Brain microvascular endothelial cell (primary cell): ENCODE measurements at regions not wholly inside any gene's neighbourhood (a gene's known extent, or its start where the extent isn't known, plus 50 kb on each side); places are given as distances from the start of the nearest gene placed in this dataset.

Experiments
- DNase-seq: peaks from one replicate; pipeline ENCODE4 v3.0.0-alpha.2; 2020
- H3K27ac ChIP-seq: fragments of 250-450 bp; sonication (Bioruptor Pico); 2 replicates; pipeline ENCODE4 v1.5.1; 2020; ENCODE audit warnings: mild to moderate bottlenecking, moderate library complexity
- H3K27me3 ChIP-seq: fragments of 250-450 bp; sonication (Bioruptor Pico); replicated peaks from 2 replicates; pipeline ENCODE4 v1.5.1; 2020; ENCODE audit warnings: mild to moderate bottlenecking
- H3K36me3 ChIP-seq: fragments of 250-450 bp; sonication (Bioruptor Pico); replicated peaks from 2 replicates; pipeline ENCODE4 v1.5.1; 2020; ENCODE audit warnings: mild to moderate bottlenecking
- H3K4me3 ChIP-seq: 2 replicates; pipeline ENCODE4 v1.5.1; 2011; ENCODE audit warnings: low read depth, mild to moderate bottlenecking, control low read depth, low read length, moderate library complexity
- in situ Hi-C: cut with HindIII; loops from 2 replicates; pipeline ENCODE4 v1.10.0; 2017; ENCODE audit warnings: low sequenced_read_pairs, low pct_ligation_motif_present
- TF ChIP-seq, protein P1 (sequence below): IDR thresholded peaks from 2 replicates; pipeline ENCODE4 v1.5.1; 2011; ENCODE audit warnings: low read depth, mild to moderate bottlenecking, moderate library complexity, low read length, control low read depth, inconsistent platforms; ENCODE audit errors: missing control alignments

DNA sequence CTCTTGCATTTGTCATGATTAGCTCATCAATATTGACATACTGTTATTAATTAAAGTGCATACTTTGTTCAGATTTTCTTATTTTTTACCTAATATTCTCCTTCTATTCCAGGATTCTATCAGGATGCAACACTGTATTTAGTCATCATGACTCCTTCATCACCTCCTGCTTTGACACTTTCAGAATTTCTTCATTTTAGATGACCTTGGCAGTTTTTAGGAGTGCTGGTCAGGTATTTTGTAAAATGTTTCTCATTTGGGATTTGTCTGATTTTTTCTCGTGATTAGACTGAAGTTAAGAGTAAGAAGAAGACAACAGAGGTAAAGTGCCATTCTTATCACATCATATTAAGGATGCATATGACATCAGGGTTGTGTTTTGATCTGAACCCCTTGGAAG, 167.0 kb upstream of the FOXG1 start:
- TF ChIP-seq, protein P1, sequence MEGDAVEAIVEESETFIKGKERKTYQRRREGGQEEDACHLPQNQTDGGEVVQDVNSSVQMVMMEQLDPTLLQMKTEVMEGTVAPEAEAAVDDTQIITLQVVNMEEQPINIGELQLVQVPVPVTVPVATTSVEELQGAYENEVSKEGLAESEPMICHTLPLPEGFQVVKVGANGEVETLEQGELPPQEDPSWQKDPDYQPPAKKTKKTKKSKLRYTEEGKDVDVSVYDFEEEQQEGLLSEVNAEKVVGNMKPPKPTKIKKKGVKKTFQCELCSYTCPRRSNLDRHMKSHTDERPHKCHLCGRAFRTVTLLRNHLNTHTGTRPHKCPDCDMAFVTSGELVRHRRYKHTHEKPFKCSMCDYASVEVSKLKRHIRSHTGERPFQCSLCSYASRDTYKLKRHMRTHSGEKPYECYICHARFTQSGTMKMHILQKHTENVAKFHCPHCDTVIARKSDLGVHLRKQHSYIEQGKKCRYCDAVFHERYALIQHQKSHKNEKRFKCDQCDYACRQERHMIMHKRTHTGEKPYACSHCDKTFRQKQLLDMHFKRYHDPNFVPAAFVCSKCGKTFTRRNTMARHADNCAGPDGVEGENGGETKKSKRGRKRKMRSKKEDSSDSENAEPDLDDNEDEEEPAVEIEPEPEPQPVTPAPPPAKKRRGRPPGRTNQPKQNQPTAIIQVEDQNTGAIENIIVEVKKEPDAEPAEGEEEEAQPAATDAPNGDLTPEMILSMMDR = no peak
- in situ Hi-C loops = no loop called here
- Histone ChIP-seq H3K36me3 (no peaks in the 10 kb centered on the region), H3K27me3 (no peaks in the 10 kb centered on the region), H3K27ac (no peak overlapping the region), H3K4me3 (no peak overlapping the region)
- no peak for DNase-seq

DNA sequence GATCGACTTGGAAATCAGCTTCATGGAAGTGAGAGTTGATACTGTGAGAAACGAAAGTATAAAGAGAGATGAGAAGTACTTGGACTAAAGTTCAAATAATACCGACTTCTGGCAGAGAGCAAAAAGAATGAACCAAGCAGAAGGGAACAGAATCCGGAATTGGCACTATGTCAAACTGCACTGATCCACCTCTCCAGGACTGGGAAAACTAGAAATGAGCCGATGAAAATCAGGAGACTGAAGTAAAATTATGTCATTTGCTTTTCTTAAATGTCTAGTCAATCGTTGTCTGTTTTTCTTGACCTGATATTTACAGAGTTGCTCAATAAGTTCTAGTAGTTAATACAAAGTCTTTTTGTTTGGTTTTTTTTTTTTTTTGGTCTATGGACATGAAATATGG, 163.0 kb upstream of the FOXG1 start:
- in situ Hi-C loops = no loop called here
- Histone ChIP-seq H3K27me3 (no peaks in the 10 kb centered on the region), H3K27ac (no peak overlapping the region), H3K4me3 (no peak overlapping the region), H3K36me3 (no peaks in the 10 kb centered on the region)
- no peak for DNase-seq
- TF ChIP-seq, protein P1 = no peak

DNA sequence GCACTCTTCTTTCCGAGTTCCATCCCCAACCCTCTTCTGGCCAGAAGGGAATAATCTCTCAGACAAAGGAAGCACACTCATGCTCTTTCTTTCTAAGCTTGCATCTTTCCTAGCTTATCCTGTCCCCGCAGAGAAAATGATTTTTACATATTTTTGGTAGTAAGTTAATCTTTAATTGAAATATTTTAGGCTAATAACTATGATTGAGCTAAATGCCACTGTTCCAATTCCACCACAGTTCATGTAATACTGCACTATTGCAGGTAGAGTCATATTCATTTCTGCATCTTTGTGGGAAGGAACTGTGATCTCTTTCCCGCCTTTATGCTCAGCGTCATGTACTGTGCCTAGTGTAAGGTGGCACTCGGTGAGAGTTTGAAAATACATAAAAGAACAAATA, 158.9 kb upstream of the FOXG1 start:
- no peak overlapping the region for H3K27ac ChIP-seq
- in situ Hi-C loops = no loop called here
- TF ChIP-seq, protein P1 = no peak
- no peaks in the 10 kb centered on the region for H3K27me3 ChIP-seq
- no peaks in the 10 kb centered on the region for H3K36me3 ChIP-seq
- no peak overlapping the region for H3K4me3 ChIP-seq
- no peak for DNase-seq

DNA sequence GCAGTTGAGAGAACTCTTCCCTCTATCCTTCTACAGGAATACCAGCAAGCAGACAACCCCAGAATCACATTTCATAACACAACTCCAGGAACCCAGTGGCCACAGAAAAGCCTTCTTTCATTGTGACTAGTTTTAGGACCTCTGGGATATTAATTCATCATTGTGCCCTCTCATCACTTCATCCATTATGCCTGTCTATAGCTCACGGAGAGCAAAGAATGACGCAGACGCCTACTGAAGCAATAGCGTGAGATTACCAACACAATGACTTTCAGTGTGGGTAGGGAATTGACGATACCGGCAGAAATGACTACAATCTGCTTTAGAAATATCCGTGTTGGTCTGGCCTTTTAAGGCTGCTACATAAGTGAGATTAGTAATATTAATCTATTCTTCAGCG, 158.1 kb upstream of the FOXG1 start:
- no peak for DNase-seq
- H3K27me3 ChIP-seq = no peaks in the 10 kb centered on the region
- TF ChIP-seq, protein P1 = no peak
- H3K4me3 ChIP-seq = peak overlapping the region; percentile 24
- in situ Hi-C loops = no loop called here
- H3K36me3 ChIP-seq = no peaks in the 10 kb centered on the region
- no peak overlapping the region for H3K27ac ChIP-seq

DNA sequence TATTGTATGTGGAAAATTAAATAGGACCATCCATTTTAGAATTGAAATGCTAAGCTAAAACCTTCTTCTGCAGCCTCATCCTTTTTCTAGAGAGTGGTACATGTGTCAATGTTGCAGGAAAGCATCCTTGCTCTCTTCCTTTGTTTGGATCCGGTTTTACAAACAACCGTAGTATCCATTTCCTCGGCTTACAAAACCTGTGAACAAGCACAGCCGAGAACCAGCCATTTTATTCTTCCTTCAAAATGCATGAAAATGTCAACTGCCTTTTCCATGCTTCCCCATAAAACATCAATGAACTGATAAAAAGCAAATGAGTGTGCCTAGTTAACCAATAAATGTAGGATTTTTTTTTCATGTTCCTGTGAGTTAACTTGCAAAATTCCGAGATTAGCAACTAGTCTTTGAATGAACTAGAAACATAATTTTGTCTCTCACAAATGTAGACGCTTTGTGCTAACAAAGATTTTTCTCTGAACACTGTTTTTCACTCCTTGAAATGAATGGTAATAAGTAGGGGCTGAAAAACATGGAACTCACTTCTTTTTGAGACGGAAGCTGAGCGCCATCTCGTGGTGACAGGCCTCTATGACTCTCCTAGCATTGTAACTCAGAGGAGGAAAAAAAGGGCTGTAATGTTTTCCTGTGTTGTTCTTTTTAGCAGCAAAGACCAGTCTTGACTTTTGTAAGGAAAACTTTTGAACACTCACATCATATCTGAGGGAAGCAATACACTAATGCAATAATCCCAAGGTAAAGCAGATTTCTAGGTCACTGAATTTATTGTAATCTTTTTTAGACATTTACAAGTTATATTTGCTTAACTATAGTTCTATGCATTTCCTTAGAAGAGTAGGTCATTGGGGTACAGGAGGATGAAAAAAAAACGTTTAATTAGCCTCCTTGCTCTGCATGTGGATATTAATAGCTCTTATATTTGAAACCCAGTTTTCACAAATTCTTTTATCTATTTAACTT, 157.4 kb upstream of the FOXG1 start:
- peak overlapping the region; percentile 24 for H3K4me3 ChIP-seq
- DNase-seq = peak; percentile 10
- no peak overlapping the region for H3K27ac ChIP-seq
- TF ChIP-seq, protein P1 = peak; percentile 91
- H3K27me3 ChIP-seq = no peaks in the 10 kb centered on the region
- in situ Hi-C loops = no loop called here
- no peaks in the 10 kb centered on the region for H3K36me3 ChIP-seq
